NCI-H2196 (cell line): ENCODE measurements at regions not wholly inside any gene's neighbourhood (a gene's known extent, or its start where the extent isn't known, plus 50 kb on each side); places are given as distances from the start of the nearest gene placed in this dataset.
"Not testable (repeated sequence)": the region's sequence is repeated elsewhere in the genome, so short reads cannot be mapped to it uniquely, and the experiment has no call there.

ENCODE experiments used
- DNase-seq: peaks from one replicate; lab custom pipeline; 2025; ENCODE audit not compliant: unreplicated experiment; lab: John Stamatoyannopoulos, UW

GRCh38 chr13:97858161-97858560 is 95.3 kb upstream of the IPO5 start:
- DNase-seq: no peak

DNA sequence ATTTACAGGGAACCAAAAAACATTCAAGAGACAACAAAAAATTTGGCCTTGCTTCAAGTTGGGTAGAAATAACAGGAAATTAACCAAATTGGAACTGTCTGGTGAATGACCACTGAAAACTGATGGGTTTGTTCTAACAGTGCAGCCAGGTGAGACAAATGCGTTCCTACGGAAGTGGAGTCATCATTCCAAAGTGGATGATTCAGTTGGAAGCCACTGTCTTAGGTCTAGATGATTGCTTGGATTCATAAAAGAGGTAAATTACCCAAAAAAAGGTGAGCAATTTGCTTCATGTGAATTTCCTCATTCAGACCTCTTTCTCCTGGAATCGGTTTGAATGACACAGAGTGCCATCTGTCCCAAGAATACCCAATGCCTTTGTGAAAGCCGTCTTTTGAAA is 87.1 kb upstream of the IPO5 start:
- DNase-seq: no peak

DNA sequence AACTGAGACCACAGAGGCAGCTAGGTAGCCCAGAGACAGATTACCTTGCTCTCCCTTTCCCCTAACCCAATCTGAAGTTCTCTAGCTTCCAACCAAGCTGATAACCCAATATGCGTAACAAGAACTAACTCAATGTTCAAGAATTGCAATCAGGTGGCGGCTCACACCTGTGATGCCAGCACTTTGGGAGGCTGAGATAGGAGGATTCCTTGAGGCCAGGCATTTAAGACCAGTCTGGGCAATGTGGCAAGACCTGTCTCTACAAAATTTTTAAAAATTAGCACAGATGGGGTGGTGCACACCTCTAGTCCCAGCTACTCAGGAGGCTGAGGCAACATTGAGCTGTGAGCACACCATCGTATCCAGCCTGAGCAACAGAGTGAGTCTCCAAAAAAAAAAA is 86.7 kb upstream of the IPO5 start:
- no peak for DNase-seq

GRCh38 chr13:97873398-97873797 is 80.1 kb upstream of the IPO5 start:
- no peak for DNase-seq

- DNase-seq: no peak
Measured at GRCh38 chr13:97875218-97875617, 78.3 kb upstream of the IPO5 start.

DNA sequence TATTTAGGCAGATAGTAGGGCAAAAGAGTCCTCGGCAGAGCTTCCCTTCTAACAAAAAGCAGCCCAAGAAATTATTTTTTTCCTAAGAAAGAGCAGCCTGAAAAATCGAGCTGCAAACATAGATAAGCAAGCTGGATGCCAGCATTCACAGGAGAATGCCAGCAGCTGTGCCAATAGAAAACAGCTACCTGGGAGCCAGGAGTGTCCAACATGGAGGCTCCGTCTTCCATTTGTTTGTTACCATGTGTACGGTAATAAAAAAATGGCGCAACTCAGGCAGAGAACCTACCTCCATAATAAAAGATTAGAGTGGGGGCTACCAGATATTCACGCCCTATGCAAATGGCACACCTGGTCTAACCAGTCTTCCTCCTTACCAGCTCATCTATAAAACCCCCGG is 77.6 kb upstream of the IPO5 start:
- no peak for DNase-seq

GRCh38 chr13:97878431-97879375 is 74.8 kb upstream of the IPO5 start:
- no peak for DNase-seq

- DNase-seq: no peak
Measured at GRCh38 chr13:97879646-97880310, 73.7 kb upstream of the IPO5 start.

- no peak for DNase-seq
Measured at GRCh38 chr13:97880311-97880675, 73.2 kb upstream of the IPO5 start.

DNA sequence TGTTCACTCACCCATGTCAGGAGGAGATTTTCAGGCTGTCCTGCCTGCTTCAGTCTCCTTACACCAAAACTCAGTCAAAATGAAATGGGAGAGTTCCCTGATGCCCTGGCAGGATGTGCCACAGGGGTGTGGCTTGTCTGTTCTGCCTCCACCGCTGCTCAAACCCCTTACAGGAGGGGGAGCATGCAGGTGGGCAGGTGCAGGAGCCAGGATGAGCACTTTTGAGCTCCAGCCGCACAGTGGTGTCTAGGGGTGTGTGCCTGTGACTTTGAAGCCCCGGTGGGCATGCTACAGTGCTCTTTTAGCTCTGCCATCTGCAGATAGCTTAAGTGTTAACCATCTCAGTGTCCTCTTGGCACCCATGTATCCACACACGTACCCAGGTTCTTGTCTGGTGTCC is 71.9 kb upstream of the IPO5 start:
- no peak for DNase-seq

- DNase-seq: no peak
Measured at GRCh38 chr13:97883396-97883795, 70.1 kb upstream of the IPO5 start.

GRCh38 chr13:97884707-97885468 is 68.6 kb upstream of the IPO5 start:
- DNase-seq: no peak

GRCh38 chr13:97885641-97886040 is 67.8 kb upstream of the IPO5 start:
- DNase-seq: no peak

- DNase-seq: no peak
Measured at GRCh38 chr13:97889803-97890202, 63.7 kb upstream of the IPO5 start.

DNA sequence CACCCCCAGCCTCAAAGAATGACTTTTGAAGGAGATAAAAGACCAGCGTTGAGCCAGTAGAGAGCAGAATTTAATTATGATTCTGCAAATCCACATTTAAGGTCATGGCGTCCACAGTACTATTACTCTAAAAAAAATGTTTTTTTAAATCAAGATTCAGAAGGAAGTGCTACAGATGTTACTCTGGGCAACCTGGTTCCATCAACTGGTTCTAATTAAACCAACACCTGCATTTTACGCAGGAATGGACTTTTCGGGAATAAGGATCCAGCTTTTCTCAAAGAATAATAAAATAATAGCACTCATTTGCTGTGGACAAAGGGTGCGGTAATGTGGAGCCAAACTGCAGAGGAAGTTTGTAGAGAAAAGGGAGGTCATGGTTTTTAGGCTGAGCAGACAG is 62.9 kb upstream of the IPO5 start:
- no peak for DNase-seq

DNA sequence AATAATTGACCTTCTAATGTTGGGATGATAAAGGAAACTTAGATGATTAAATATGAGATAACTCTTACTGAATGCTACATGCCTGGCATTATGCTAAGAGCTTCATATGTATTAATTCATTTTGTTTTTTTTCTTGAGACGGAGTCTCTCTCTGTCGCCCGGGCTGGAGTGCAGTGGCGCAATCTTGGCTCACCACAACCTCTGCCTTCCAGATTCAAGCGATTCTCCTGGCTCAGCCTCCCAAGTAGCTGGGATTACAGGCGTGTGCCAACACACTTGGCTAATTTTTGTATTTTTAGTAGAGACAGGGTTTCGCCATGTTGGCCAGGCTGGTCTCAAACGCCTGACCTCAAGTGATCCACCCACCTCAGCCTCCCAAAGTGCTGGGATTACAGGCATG is 61.5 kb upstream of the IPO5 start:
- not testable (repeated sequence) for DNase-seq

DNA sequence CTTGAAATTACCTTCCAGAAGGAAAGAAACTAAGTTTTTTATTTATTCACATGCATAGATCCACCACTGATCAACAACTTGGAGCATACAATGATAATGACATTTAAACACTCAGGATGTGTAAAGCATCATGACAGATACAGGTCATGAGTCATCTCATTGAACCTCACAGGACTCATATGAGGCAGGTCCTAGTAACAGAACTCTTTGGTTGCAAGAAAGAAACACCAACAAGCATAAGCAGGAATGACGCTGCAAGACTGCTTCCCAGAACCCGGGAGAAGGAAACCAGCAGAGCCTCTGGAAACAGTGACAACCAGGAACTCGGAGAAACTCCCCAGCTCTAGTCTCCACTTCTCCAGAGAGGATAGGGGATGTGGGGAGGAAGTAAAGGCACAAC is 60.8 kb upstream of the IPO5 start:
- no peak for DNase-seq

GRCh38 chr13:97895383-97895782 is 58.1 kb upstream of the IPO5 start:
- DNase-seq: no peak

GRCh38 chr13:97896446-97896845 is 57.0 kb upstream of the IPO5 start:
- no peak for DNase-seq

- DNase-seq: no peak
Measured at GRCh38 chr13:97901716-97902115, 51.8 kb upstream of the IPO5 start.
